ENCODE measurements at regions not wholly inside any gene's neighbourhood (a gene's known extent, or its start where the extent isn't known, plus 50 kb on each side); places are given as distances from the start of the nearest gene placed in this dataset.

- H3K36me3 ChIP-seq (ENCODE audit: low read depth, low read length) = no peaks in the 10 kb centered on the region
- H3K4me2 ChIP-seq (ENCODE audit: low read length) = no peak overlapping the region
- ATAC-seq = no peak
- H3K4me1 ChIP-seq (ENCODE audit: insufficient read depth, low read length) = no peaks in the 10 kb centered on the region
- no peak overlapping the region for H3K27ac ChIP-seq (ENCODE audit: low read length)
- H3K9me2 ChIP-seq (replicated peaks; ENCODE audit: low read length) = no peaks in the 10 kb centered on the region
- H4K20me1 ChIP-seq (ENCODE audit: low read length) = no peaks in the 10 kb centered on the region
- no TSS peak for BruUV-seq (replicated peaks)
- H3K4me3 ChIP-seq (ENCODE audit: low read length) = no peak overlapping the region
- no peak overlapping the region for H2AFZ ChIP-seq (ENCODE audit: low read length)
- no peaks in the 10 kb centered on the region for H3K79me2 ChIP-seq (ENCODE audit: low read length)
- H3K9ac ChIP-seq (ENCODE audit: low read length) = no peak overlapping the region
- intact Hi-C loops (cut with micrococcal nuclease) = no loop called here
- H3F3A ChIP-seq (ENCODE audit: low read length, unreplicated experiment) = no peaks in the 10 kb centered on the region
- H3K27me3 ChIP-seq (ENCODE audit: low read length) = no peaks in the 10 kb centered on the region
- DNase-seq = no peak
- H3K9me3 ChIP-seq (ENCODE audit: low read length) = no peaks in the 10 kb centered on the region
- CTCF ChIA-PET = no interaction called here
- POLR2A ChIA-PET (ENCODE audit: unreplicated experiment) = no interaction called here
- TF ChIP-seq EZH2 (IDR thresholded peaks at IDR 0.05; ENCODE audit: low read length, unreplicated experiment) = no peak
- TF ChIP-seq EZH2phosphoT487 (IDR thresholded peaks at IDR 0.05; ENCODE audit: borderline replicate concordance, low read length) = no peak
- no peak for TF ChIP-seq CTCF (conservative IDR thresholded peaks at IDR 0.05; ENCODE audit: low read depth, low read length)
Observed at GRCh38 chr11:33420959-33421566, 163.9 kb downstream of the HIPK3 start.

GRCh38 chr11:33419924-33420323 lies 162.7 kb downstream of the HIPK3 start:
- intact Hi-C loops (cut with micrococcal nuclease) = no loop called here
- no peaks in the 10 kb centered on the region for H3K4me1 ChIP-seq (ENCODE audit: insufficient read depth, low read length)
- ATAC-seq (no peak), DNase-seq (no peak)
- H3K27me3 ChIP-seq (ENCODE audit: low read length) = no peaks in the 10 kb centered on the region
- ChIA-PET CTCF (no interaction called here), POLR2A (ENCODE audit: unreplicated experiment) (interaction anchor here (0.6 kb wide), 1 partner anchor 132 kb away, joined by 4 read pairs; no protein-coding TSS in a partner anchor)
- BruUV-seq (replicated peaks) = no TSS peak
- no peak overlapping the region for H3K27ac ChIP-seq (ENCODE audit: low read length)
- H2AFZ ChIP-seq (ENCODE audit: low read length) = no peak overlapping the region
- no peaks in the 10 kb centered on the region for H3K9me2 ChIP-seq (replicated peaks; ENCODE audit: low read length)
- no peak overlapping the region for H3K4me2 ChIP-seq (ENCODE audit: low read length)
- H3F3A ChIP-seq (ENCODE audit: low read length, unreplicated experiment) = no peaks in the 10 kb centered on the region
- H3K36me3 ChIP-seq (ENCODE audit: low read depth, low read length) = no peaks in the 10 kb centered on the region
- H3K9me3 ChIP-seq (ENCODE audit: low read length) = no peaks in the 10 kb centered on the region
- no peak overlapping the region for H3K4me3 ChIP-seq (ENCODE audit: low read length)
- no peaks in the 10 kb centered on the region for H3K79me2 ChIP-seq (ENCODE audit: low read length)
- H4K20me1 ChIP-seq (ENCODE audit: low read length) = no peaks in the 10 kb centered on the region
- H3K9ac ChIP-seq (ENCODE audit: low read length) = no peak overlapping the region
- TF ChIP-seq CTCF (conservative IDR thresholded peaks at IDR 0.05; ENCODE audit: low read depth, low read length) = no peak
- TF ChIP-seq EZH2 (IDR thresholded peaks at IDR 0.05; ENCODE audit: low read length, unreplicated experiment) = no peak
- TF ChIP-seq EZH2phosphoT487 (IDR thresholded peaks at IDR 0.05; ENCODE audit: borderline replicate concordance, low read length) = no peak

- no TSS peak for BruUV-seq (replicated peaks)
- Histone ChIP-seq H3K4me1 (ENCODE audit: insufficient read depth, low read length) (no peaks in the 10 kb centered on the region), H3K36me3 (ENCODE audit: low read depth, low read length) (no peaks in the 10 kb centered on the region), H3K9me3 (ENCODE audit: low read length) (no peaks in the 10 kb centered on the region), H2AFZ (ENCODE audit: low read length) (no peak overlapping the region), H3K9me2 (replicated peaks; ENCODE audit: low read length) (no peaks in the 10 kb centered on the region), H3K9ac (ENCODE audit: low read length) (no peak overlapping the region), H3F3A (ENCODE audit: low read length, unreplicated experiment) (no peaks in the 10 kb centered on the region), H3K79me2 (ENCODE audit: low read length) (no peaks in the 10 kb centered on the region), H3K4me2 (ENCODE audit: low read length) (no peak overlapping the region), H3K4me3 (ENCODE audit: low read length) (no peak overlapping the region), H3K27me3 (ENCODE audit: low read length) (no peaks in the 10 kb centered on the region), H3K27ac (ENCODE audit: low read length) (no peak overlapping the region), H4K20me1 (ENCODE audit: low read length) (no peaks in the 10 kb centered on the region)
- no peak for ATAC-seq
- CTCF ChIA-PET = no interaction called here
- intact Hi-C loops (cut with micrococcal nuclease) = no loop called here
- no peak for DNase-seq
- POLR2A ChIA-PET (ENCODE audit: unreplicated experiment) = no interaction called here
- TF ChIP-seq EZH2 (IDR thresholded peaks at IDR 0.05; ENCODE audit: low read length, unreplicated experiment) (no peak), CTCF (conservative IDR thresholded peaks at IDR 0.05; ENCODE audit: low read depth, low read length) (no peak), EZH2phosphoT487 (IDR thresholded peaks at IDR 0.05; ENCODE audit: borderline replicate concordance, low read length) (no peak)
Observed at GRCh38 chr11:33417121-33417520, 159.9 kb downstream of the HIPK3 start.

Data from PC-3 (cell line).